ENCODE measurements at regions not wholly inside any gene's neighbourhood (a gene's known extent, or its start where the extent isn't known, plus 50 kb on each side); places are given as distances from the start of the nearest gene placed in this dataset.

DNA sequence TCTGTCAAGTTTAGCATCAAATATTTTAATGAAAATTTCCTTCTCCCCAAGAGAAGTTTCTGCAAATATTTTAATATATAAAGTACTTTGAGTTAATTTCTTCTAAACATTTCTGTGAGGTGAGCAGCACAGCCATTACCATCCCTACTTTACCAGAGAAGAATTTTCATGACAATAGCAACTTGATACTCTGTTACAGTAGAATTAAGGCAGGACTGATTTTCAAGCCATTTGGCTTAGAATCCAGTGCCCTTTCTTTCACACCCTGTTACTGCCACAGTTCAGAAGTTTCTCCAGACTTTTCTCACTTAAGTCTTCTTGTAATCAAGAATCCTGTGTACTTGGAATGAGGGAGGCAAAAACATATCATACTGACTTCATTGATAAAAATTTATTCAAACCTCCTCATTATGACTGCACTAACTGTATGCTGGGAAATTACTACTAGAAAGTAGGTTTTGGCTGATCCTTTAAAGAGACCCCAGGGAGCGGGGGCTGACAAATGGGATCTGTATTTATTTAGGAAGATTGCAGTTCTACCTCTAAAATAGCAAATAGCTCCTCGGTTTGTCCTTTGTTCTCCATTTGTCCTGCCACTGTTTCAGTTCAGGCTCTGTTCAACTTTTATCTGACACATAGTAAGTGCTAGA, 557.0 kb upstream of the SGO1 start:
- TF ChIP-seq ATF2 (tag by site-specific recombination; IDR thresholded peaks at IDR 0.05; ENCODE audit: low read depth) = no peak
- no peak for TF ChIP-seq PRDM1 (tag by site-specific recombination; IDR thresholded peaks at IDR 0.05)
- TF ChIP-seq, protein P1, sequence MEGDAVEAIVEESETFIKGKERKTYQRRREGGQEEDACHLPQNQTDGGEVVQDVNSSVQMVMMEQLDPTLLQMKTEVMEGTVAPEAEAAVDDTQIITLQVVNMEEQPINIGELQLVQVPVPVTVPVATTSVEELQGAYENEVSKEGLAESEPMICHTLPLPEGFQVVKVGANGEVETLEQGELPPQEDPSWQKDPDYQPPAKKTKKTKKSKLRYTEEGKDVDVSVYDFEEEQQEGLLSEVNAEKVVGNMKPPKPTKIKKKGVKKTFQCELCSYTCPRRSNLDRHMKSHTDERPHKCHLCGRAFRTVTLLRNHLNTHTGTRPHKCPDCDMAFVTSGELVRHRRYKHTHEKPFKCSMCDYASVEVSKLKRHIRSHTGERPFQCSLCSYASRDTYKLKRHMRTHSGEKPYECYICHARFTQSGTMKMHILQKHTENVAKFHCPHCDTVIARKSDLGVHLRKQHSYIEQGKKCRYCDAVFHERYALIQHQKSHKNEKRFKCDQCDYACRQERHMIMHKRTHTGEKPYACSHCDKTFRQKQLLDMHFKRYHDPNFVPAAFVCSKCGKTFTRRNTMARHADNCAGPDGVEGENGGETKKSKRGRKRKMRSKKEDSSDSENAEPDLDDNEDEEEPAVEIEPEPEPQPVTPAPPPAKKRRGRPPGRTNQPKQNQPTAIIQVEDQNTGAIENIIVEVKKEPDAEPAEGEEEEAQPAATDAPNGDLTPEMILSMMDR (tag by site-specific recombination; IDR thresholded peaks at IDR 0.05) = no peak
- TF ChIP-seq ZNF785 (tag by site-specific recombination; IDR thresholded peaks at IDR 0.05) = no peak
- TF ChIP-seq GLI4 (tag by site-specific recombination; IDR thresholded peaks at IDR 0.05) = no peak
